ENCODE measurements at regions not wholly inside any gene's neighbourhood (a gene's known extent, or its start where the extent isn't known, plus 50 kb on each side); places are given as distances from the start of the nearest gene placed in this dataset.

GRCh38 chr7:41164440-41164839 lies 538.5 kb downstream of the INHBA start:
- H3K4me1 ChIP-seq (ENCODE audit: insufficient read depth, low read length): no peaks in the 10 kb centered on the region
- DNase-seq (ENCODE audit: insufficient read length, low spot score, missing footprints): no peak
- no peaks in the 10 kb centered on the region for H3K36me3 ChIP-seq (ENCODE audit: insufficient read depth, low read length)
- H3K27ac ChIP-seq (ENCODE audit: low read depth, low read length): no peak overlapping the region
- no peak for TF ChIP-seq CTCF (IDR thresholded peaks at IDR 0.05; ENCODE audit: extremely low read depth, low read depth, low read length)
- H3K4me2 ChIP-seq (ENCODE audit: insufficient read depth, low read length): no peak overlapping the region
- no peaks in the 10 kb centered on the region for H3K9me3 ChIP-seq (ENCODE audit: low read depth, low read length)
- H3K79me2 ChIP-seq (ENCODE audit: insufficient read depth, low read length): no peaks in the 10 kb centered on the region
- no peak overlapping the region for H2AFZ ChIP-seq (ENCODE audit: low read length)
- H4K20me1 ChIP-seq (ENCODE audit: insufficient read depth, low read length): no peaks in the 10 kb centered on the region
- no peaks in the 10 kb centered on the region for H3K27me3 ChIP-seq (ENCODE audit: insufficient read depth, low read length)
- H3K4me3 ChIP-seq (ENCODE audit: insufficient read depth, low read length): no peak overlapping the region

GRCh38 chr7:41163991-41164390 lies 538.9 kb downstream of the INHBA start:
- Histone ChIP-seq H3K36me3 (ENCODE audit: insufficient read depth, low read length) (no peaks in the 10 kb centered on the region), H2AFZ (ENCODE audit: low read length) (no peak overlapping the region), H3K4me2 (ENCODE audit: insufficient read depth, low read length) (no peak overlapping the region), H3K27me3 (ENCODE audit: insufficient read depth, low read length) (no peaks in the 10 kb centered on the region), H3K4me1 (ENCODE audit: insufficient read depth, low read length) (no peaks in the 10 kb centered on the region), H3K79me2 (ENCODE audit: insufficient read depth, low read length) (no peaks in the 10 kb centered on the region), H3K9me3 (ENCODE audit: low read depth, low read length) (no peaks in the 10 kb centered on the region), H4K20me1 (ENCODE audit: insufficient read depth, low read length) (no peaks in the 10 kb centered on the region), H3K27ac (ENCODE audit: low read depth, low read length) (no peak overlapping the region), H3K4me3 (ENCODE audit: insufficient read depth, low read length) (no peak overlapping the region)
- no peak for DNase-seq (ENCODE audit: insufficient read length, low spot score, missing footprints)
- TF ChIP-seq CTCF (IDR thresholded peaks at IDR 0.05; ENCODE audit: extremely low read depth, low read depth, low read length): no peak

GRCh38 chr7:41162612-41163011 lies 540.3 kb downstream of the INHBA start:
- no peak overlapping the region for H3K27ac ChIP-seq (ENCODE audit: low read depth, low read length)
- no peak overlapping the region for H2AFZ ChIP-seq (ENCODE audit: low read length)
- H3K4me3 ChIP-seq (ENCODE audit: insufficient read depth, low read length): no peak overlapping the region
- H4K20me1 ChIP-seq (ENCODE audit: insufficient read depth, low read length): no peaks in the 10 kb centered on the region
- TF ChIP-seq CTCF (IDR thresholded peaks at IDR 0.05; ENCODE audit: extremely low read depth, low read depth, low read length): no peak
- H3K36me3 ChIP-seq (ENCODE audit: insufficient read depth, low read length): no peaks in the 10 kb centered on the region
- no peaks in the 10 kb centered on the region for H3K9me3 ChIP-seq (ENCODE audit: low read depth, low read length)
- H3K79me2 ChIP-seq (ENCODE audit: insufficient read depth, low read length): no peaks in the 10 kb centered on the region
- H3K27me3 ChIP-seq (ENCODE audit: insufficient read depth, low read length): no peaks in the 10 kb centered on the region
- DNase-seq (ENCODE audit: insufficient read length, low spot score, missing footprints): no peak
- H3K4me2 ChIP-seq (ENCODE audit: insufficient read depth, low read length): no peak overlapping the region
- H3K4me1 ChIP-seq (ENCODE audit: insufficient read depth, low read length): no peaks in the 10 kb centered on the region

GRCh38 chr7:41161041-41161587 lies 541.8 kb downstream of the INHBA start:
- Histone ChIP-seq H3K9me3 (ENCODE audit: low read depth, low read length) (no peaks in the 10 kb centered on the region), H3K4me1 (ENCODE audit: insufficient read depth, low read length) (no peaks in the 10 kb centered on the region), H3K27ac (ENCODE audit: low read depth, low read length) (no peak overlapping the region), H3K27me3 (ENCODE audit: insufficient read depth, low read length) (no peaks in the 10 kb centered on the region), H3K4me3 (ENCODE audit: insufficient read depth, low read length) (no peak overlapping the region), H2AFZ (ENCODE audit: low read length) (no peak overlapping the region), H3K36me3 (ENCODE audit: insufficient read depth, low read length) (no peaks in the 10 kb centered on the region), H3K4me2 (ENCODE audit: insufficient read depth, low read length) (no peak overlapping the region), H3K79me2 (ENCODE audit: insufficient read depth, low read length) (no peaks in the 10 kb centered on the region), H4K20me1 (ENCODE audit: insufficient read depth, low read length) (no peaks in the 10 kb centered on the region)
- no peak for DNase-seq (ENCODE audit: insufficient read length, low spot score, missing footprints)
- TF ChIP-seq CTCF (IDR thresholded peaks at IDR 0.05; ENCODE audit: extremely low read depth, low read depth, low read length): no peak

All from osteoblast (primary cell).